Mesothelial cell of epicardium (in vitro differentiated cells): ENCODE measurements at regions not wholly inside any gene's neighbourhood (a gene's known extent, or its start where the extent isn't known, plus 50 kb on each side); places are given as distances from the start of the nearest gene placed in this dataset. TPM values are rescaled to one million over a fixed set of nuclear protein-coding genes. Genes with fewer than 3 reads are reported as not detected.

ENCODE experiments used
- DNase-seq, 2 experiments: peaks; one replicate each; pipeline ENCODE4 v3.0.0; 2021; ENCODE audit warnings: low spot score in 2 of 2; ENCODE audit not compliant: unreplicated experiment in 2 of 2
- H3K27ac Mint-ChIP-seq: 2 replicates; pipeline ENCODE4 v1.8.0; 2021; ENCODE audit warnings: mixed read lengths
- H3K27me3 Mint-ChIP-seq: 2 replicates; pipeline ENCODE4 v1.8.0; 2021; ENCODE audit warnings: low read depth, mixed read lengths
- H3K36me3 Mint-ChIP-seq: 2 replicates; pipeline ENCODE4 v1.8.0; 2021; ENCODE audit warnings: mixed read lengths
- H3K4me1 Mint-ChIP-seq: 2 replicates; pipeline ENCODE4 v1.8.0; 2021; ENCODE audit warnings: mixed read lengths
- H3K4me3 Mint-ChIP-seq: 2 replicates; pipeline ENCODE4 v1.8.0; 2021; ENCODE audit warnings: mild to moderate bottlenecking, moderate library complexity, mixed read lengths
- H3K9me3 Mint-ChIP-seq: 2 replicates; pipeline ENCODE4 v1.8.0; 2021; ENCODE audit warnings: mixed read lengths
- microRNA-seq: library from miRNA; unstranded; fragments of <30 nt; microRNA quantifications from one replicate; pipeline ENCODE4 v1.2.0, GENCODE V29; 2021; ENCODE audit warnings: inconsistent platforms, mixed read lengths
- TF ChIP-seq, protein P1 (sequence below): fragments of 200-600 bp; sonication (generic); IDR thresholded peaks from one replicate; pipeline ENCODE4 v1.5.0; 2021; ENCODE audit warnings: antibody characterized with exemption; ENCODE audit not compliant: unreplicated experiment

DNA sequence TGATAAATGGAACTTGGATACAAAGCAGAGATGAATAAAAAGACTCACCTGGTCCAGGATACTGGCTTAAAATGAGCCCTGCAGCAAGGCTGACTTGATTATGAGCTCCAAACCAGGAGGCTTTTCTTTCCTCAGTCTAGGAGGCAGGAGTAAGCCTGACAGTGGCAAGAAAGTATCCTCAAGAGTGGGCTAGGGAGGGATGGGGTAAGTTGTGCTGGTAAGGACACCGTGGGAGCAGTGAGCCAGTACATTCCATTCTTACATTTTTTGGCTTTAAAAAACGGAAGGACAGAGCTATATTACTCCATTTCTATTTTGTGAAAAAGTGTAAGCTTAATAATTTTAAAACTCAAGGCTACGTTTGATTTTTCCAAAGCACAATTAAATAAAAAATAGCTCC lies 187.1 kb upstream of the DDI1 start:
- H3K9me3 Mint-ChIP-seq: peaks cover 13% of the 10 kb centered on the region

DNA sequence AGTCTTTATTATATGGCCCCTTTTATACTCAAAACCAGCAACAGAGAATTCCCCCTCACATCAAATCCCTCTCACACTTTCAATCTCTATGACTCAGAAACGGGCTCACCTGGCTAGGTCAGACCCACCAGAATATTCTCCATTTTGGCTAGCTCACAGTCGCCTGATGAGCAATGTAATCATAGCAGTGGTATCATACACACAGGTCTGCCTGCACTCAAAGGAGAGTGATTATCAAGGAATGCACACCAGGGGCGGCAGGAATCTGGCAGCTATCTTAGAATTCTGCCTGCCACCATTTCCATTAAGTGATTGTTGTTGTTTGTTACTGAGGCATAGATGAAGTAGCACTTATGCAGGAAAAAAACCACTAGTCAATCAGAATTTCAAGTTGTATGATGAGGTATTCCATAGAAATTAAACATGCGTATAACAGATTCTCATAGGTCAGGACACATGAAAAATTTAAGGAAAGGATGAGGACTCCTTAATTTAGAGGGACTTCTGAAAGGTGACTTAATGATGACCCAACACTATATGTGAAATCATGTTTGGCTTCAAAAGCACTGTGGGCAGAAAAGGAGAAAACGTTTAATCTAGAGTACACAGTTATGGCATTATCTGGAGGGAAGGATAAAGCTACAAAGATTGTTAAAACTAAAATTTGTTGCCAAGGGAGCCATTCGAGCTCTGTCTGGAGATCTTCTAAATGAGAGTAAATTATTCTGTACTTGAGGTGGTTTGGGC lies 185.8 kb upstream of the DDI1 start:
- no peak overlapping the region for H3K4me3 Mint-ChIP-seq
- peaks cover 39% of the 10 kb centered on the region for H3K4me1 Mint-ChIP-seq
- H3K36me3 Mint-ChIP-seq: peaks cover 2% of the 10 kb centered on the region
- H3K27ac Mint-ChIP-seq: peak overlapping the region; percentile 44
- H3K27me3 Mint-ChIP-seq: no peaks in the 10 kb centered on the region
- DNase-seq: no peak
- TF ChIP-seq, protein P1, sequence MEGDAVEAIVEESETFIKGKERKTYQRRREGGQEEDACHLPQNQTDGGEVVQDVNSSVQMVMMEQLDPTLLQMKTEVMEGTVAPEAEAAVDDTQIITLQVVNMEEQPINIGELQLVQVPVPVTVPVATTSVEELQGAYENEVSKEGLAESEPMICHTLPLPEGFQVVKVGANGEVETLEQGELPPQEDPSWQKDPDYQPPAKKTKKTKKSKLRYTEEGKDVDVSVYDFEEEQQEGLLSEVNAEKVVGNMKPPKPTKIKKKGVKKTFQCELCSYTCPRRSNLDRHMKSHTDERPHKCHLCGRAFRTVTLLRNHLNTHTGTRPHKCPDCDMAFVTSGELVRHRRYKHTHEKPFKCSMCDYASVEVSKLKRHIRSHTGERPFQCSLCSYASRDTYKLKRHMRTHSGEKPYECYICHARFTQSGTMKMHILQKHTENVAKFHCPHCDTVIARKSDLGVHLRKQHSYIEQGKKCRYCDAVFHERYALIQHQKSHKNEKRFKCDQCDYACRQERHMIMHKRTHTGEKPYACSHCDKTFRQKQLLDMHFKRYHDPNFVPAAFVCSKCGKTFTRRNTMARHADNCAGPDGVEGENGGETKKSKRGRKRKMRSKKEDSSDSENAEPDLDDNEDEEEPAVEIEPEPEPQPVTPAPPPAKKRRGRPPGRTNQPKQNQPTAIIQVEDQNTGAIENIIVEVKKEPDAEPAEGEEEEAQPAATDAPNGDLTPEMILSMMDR: no peak
- H3K9me3 Mint-ChIP-seq: peaks cover 22% of the 10 kb centered on the region

More for the DNA sequence above, 187.1 kb upstream of the DDI1 start:
- H3K27ac Mint-ChIP-seq: peak overlapping the region; percentile 60
- H3K27me3 Mint-ChIP-seq: no peaks in the 10 kb centered on the region
- TF ChIP-seq, protein P1: no peak
- peaks cover 51% of the 10 kb centered on the region for H3K4me1 Mint-ChIP-seq
- no peak for DNase-seq
- no peak overlapping the region for H3K4me3 Mint-ChIP-seq
- no peaks in the 10 kb centered on the region for H3K36me3 Mint-ChIP-seq

DNA sequence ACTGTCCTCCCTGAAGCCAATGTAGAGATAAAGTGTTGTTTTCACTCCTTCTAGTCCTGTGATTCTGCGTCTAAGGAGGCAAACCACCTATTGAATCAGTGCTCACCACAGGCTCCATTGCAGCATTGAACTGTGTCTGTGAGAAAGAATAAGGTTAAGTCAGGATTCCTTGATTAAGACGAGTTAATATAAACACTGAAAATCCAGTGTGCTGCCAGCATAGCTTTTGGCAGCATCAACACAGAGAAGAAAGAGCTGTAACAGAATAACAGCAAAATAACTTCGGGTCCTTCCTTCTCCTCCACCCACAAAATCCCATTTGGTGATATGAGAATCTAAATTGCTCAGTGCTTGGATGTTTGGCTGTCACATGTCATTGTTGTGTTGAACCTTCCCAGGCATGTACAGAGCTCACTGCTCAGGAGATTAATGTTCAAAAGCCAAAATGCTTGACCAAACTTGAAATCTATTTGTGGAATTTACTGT lies 185.2 kb upstream of the DDI1 start:
- peak overlapping the region; percentile 13 for H3K27ac Mint-ChIP-seq
- H3K4me3 Mint-ChIP-seq: no peak overlapping the region
- peaks cover 27% of the 10 kb centered on the region for H3K9me3 Mint-ChIP-seq
- H3K4me1 Mint-ChIP-seq: peaks cover 35% of the 10 kb centered on the region
- no peak for DNase-seq
- TF ChIP-seq, protein P1: no peak
- peaks cover 2% of the 10 kb centered on the region for H3K36me3 Mint-ChIP-seq
- H3K27me3 Mint-ChIP-seq: no peaks in the 10 kb centered on the region

Small RNA genes lying in the stretch of these regions (microRNA-seq; reads per million reads assigned to microRNA genes)
- not detected for gene MIR4693
